Activated CD4-positive, alpha-beta T cell treated with anti-CD3 and anti-CD28 coated beads, Interleukin-2, amount 50 U/mL, for 16 hours (primary cell): ENCODE measurements at regions not wholly inside any gene's neighbourhood (a gene's known extent, or its start where the extent isn't known, plus 50 kb on each side); places are given as distances from the start of the nearest gene placed in this dataset.

Experiments
- DNase-seq: peaks from one replicate; pipeline ENCODE4 v3.0.0-alpha.2; 2020

GRCh38 chr3:147007736-147008245, 398.6 kb downstream of the ZIC4 start:
- DNase-seq, result no peak

- DNase-seq, result no peak
Observed at GRCh38 chr3:147002721-147003120, 397.6 kb upstream of the PLSCR5 start.

GRCh38 chr3:147000274-147000673, 395.1 kb upstream of the PLSCR5 start:
- DNase-seq, result no peak

GRCh38 chr3:146991907-146992306, 386.8 kb upstream of the PLSCR5 start:
- DNase-seq, result no peak

- no peak for DNase-seq
Observed at GRCh38 chr3:146975476-146975875, 370.3 kb upstream of the PLSCR5 start.

GRCh38 chr3:146975032-146975431, 369.9 kb upstream of the PLSCR5 start:
- no peak for DNase-seq

- no peak for DNase-seq
Observed at GRCh38 chr3:146974001-146974400, 368.9 kb upstream of the PLSCR5 start.

GRCh38 chr3:146972726-146973125, 367.6 kb upstream of the PLSCR5 start:
- no peak for DNase-seq

- no peak for DNase-seq
Observed at GRCh38 chr3:146970236-146970635, 365.1 kb upstream of the PLSCR5 start.

GRCh38 chr3:146969356-146969755, 364.2 kb upstream of the PLSCR5 start:
- DNase-seq, result no peak

GRCh38 chr3:146968204-146968651, 363.1 kb upstream of the PLSCR5 start:
- no peak for DNase-seq

- DNase-seq, result no peak
Observed at GRCh38 chr3:146967783-146968182, 362.6 kb upstream of the PLSCR5 start.

- DNase-seq, result no peak
Observed at GRCh38 chr3:146966124-146966523, 361.0 kb upstream of the PLSCR5 start.

GRCh38 chr3:146953511-146953981, 348.4 kb upstream of the PLSCR5 start:
- DNase-seq, result no peak

GRCh38 chr3:146948985-146949384, 343.8 kb upstream of the PLSCR5 start:
- no peak for DNase-seq

GRCh38 chr3:146948186-146948585, 343.0 kb upstream of the PLSCR5 start:
- DNase-seq, result no peak

GRCh38 chr3:146929696-146930095, 324.6 kb upstream of the PLSCR5 start:
- DNase-seq, result no peak

GRCh38 chr3:146928421-146929059, 323.4 kb upstream of the PLSCR5 start:
- no peak for DNase-seq

- no peak for DNase-seq
Observed at GRCh38 chr3:146921693-146922092, 316.5 kb upstream of the PLSCR5 start.

GRCh38 chr3:146914409-146914808, 309.3 kb upstream of the PLSCR5 start:
- no peak for DNase-seq

GRCh38 chr3:146912241-146913015, 307.3 kb upstream of the PLSCR5 start:
- DNase-seq, result no peak

GRCh38 chr3:146903927-146904326, 298.8 kb upstream of the PLSCR5 start:
- DNase-seq, result no peak

GRCh38 chr3:146899171-146899570, 294.0 kb upstream of the PLSCR5 start:
- DNase-seq, result no peak

- DNase-seq, result no peak
Observed at GRCh38 chr3:146896711-146897110, 291.6 kb upstream of the PLSCR5 start.
